Activated CD4-positive, alpha-beta T cell treated with anti-CD3 and anti-CD28 coated beads for 24 hours (primary cell): ENCODE measurements at regions not wholly inside any gene's neighbourhood (a gene's known extent, or its start where the extent isn't known, plus 50 kb on each side); places are given as distances from the start of the nearest gene placed in this dataset.
"Not testable (repeated sequence)": the region's sequence is repeated elsewhere in the genome, so short reads cannot be mapped to it uniquely, and the experiment has no call there.

Experiments
- DNase-seq, 2 donors: peaks; one replicate each; pipeline ENCODE4 v3.0.0-alpha.2; 2020; ENCODE audit warnings: low read depth in 2 of 2

DNA sequence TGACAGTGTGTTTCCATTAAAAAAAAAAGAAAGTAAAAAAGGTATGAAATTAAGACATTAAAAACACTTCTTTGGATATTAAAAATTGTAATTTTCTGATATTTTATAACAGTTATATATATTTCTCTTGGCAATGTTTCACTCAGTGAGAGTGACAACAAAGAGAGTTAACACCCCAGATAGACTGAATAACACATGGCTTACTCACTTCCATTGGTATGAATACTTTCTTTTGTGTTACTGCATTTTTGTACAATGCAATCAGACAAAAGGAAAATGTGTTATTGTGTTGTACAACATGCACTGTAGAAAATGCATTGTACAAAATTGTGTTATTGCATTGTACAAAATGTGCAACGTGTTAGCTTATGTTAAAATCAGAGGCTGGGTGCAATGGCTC lies 676.6 kb upstream of the AMELY start:
- DNase-seq = not testable (repeated sequence)

DNA sequence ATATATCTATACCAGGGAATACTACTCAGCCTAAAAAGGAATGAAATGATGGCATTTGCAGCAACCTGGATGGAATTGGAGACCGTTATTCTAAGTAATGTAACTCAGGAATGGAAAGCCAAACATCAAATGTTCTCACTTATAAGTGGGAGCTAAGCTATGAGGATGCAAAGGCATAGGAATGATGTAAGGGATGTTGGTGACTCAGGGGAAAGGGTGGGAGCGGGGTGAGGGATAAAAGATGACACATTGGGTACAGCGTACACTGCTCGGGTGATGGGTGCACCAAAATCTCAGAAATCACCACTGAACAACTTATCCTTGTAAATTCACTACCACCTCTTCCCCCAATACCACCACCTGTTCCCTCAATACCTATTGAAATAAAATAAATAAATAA lies 651.0 kb upstream of the AMELY start:
- no peak for DNase-seq

GRCh38 chrY:7557675-7558074 lies 646.1 kb upstream of the AMELY start:
- no peak for DNase-seq

DNA sequence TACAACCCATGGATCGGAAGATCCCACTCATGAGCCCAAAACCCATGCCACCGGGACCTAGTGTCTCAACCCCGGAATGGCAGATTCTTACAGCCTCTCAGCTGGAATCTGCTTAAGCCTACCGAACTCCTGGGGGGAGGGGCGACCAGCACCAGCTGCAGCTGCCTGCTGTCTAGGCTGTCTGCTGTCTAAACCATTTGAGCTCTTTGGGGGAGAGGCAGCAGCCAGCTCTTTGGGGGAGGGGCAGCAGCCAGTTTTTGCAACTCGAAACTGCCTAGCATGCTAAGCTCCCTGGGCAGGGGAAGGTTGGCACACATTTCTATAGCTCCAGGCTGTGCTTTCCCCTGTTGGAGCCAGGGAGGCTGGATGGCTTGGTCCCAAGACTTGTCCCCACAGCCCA lies 643.5 kb upstream of the AMELY start:
- DNase-seq = no peak

DNA sequence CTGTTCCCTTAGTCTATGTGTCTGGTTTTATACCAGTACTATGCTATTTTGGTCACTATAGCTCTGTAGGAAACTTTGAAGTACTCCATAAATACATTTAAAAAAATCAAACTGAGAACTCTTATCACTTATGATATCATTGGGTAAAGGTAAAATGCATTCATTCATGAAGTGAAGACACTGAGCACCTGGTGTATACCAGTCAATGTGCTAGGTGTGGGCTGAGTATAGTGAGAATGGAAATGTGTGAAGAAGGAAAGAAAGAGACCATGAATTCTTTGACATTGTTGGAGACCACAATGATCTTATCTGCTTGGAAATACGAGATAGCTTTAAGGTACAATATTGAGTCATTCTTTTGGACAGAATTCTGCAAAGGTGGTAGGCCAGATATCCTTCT lies 633.5 kb upstream of the AMELY start:
- no peak for DNase-seq

DNA sequence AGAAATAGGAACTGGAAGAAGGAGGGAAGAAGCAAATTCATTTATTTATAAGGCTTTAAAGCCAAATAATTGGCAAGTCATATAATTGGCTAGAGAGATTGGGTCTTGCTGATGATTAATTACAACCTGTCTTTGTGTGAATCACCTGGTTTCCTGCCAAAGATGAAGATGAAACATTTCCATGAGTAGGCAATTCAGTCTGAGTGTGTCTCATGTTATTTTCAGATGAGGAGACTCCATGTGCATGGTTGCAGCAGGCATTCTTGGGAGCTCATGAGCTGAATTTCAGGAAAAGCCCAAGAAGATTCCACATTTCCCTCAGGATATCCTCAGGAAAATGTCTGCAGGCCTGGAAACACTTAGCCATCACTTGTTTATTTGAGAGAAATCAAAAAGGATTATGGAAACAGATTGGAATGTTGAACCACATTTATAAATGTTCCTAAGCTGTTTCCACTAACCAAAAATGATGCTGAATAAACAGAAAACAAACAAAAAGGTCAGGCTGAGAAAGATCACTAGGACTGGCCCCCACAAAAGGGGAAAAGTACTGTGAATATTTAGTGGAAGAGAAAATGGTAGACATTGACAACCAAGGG lies 632.7 kb upstream of the AMELY start:
- DNase-seq = no peak

GRCh38 chrY:7543506-7543905 lies 632.0 kb upstream of the AMELY start:
- no peak for DNase-seq

- DNase-seq = no peak
Measured at GRCh38 chrY:7542256-7542858, 630.8 kb upstream of the AMELY start.

- DNase-seq = no peak
Measured at GRCh38 chrY:7529396-7529795, 617.8 kb upstream of the AMELY start.

GRCh38 chrY:7527568-7527967 lies 616.0 kb upstream of the AMELY start:
- not testable (repeated sequence) for DNase-seq

DNA sequence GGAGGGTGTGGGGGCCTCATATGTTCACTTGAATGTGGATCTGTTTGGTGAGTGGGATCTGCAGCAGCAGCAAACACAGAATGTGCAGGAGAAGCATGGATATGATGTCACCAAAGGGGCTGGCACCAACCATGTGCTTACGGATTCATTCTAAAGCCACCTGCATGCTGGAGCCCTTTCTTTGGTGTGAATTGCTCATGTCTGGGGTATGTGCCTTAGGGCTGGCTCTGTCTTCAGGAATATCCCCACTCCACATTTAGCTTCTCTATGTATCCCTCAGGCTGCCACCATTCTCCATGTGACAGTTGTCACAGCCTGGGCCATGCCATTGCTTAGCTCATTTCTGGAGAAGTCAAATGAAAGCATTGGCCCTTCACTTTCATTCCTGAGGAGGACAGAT lies 606.8 kb upstream of the AMELY start:
- no peak for DNase-seq

GRCh38 chrY:7516268-7516667 lies 604.7 kb upstream of the AMELY start:
- DNase-seq = no peak

GRCh38 chrY:7515812-7516211 lies 604.3 kb upstream of the AMELY start:
- DNase-seq = no peak

DNA sequence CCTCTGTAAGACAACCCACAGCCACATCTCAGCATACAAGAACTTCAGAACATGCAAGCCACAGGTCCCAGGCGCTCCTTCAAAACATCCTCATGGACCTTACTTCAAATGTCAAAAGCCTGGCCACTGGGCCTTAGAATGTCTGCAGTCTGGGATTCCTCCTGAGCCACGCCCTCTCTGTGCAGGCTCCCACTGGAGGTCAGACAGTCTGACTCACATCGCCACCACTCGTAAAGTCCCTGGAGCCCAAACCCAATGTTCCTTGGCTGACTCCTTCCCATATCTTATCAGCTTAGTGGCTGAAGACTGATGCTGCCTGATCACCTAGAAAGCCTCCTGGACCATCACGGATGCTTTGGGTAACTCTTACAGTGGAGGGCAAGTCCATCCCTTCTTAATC lies 591.3 kb upstream of the AMELY start:
- DNase-seq = no peak

DNA sequence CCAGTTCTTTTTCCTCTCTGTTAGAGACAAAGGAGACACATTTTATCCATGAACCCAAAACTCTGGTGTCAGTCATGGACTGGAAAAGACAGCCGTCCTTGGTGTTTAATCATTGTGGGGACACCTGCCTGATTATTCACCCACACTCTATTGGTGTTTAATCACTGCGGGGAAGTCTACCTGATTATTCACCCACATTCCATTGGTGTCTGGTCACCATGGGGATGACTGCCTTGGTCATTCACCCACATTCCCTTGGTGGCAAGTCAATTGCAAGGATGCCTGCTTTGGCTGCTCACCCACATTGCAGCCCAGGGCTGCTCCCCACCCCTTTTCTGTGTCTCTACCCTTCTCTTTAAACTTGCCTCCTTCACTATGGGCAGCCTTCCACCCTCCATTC lies 589.7 kb upstream of the AMELY start:
- DNase-seq = no peak

- DNase-seq = no peak
Measured at GRCh38 chrY:7496001-7496400, 584.4 kb upstream of the AMELY start.

DNA sequence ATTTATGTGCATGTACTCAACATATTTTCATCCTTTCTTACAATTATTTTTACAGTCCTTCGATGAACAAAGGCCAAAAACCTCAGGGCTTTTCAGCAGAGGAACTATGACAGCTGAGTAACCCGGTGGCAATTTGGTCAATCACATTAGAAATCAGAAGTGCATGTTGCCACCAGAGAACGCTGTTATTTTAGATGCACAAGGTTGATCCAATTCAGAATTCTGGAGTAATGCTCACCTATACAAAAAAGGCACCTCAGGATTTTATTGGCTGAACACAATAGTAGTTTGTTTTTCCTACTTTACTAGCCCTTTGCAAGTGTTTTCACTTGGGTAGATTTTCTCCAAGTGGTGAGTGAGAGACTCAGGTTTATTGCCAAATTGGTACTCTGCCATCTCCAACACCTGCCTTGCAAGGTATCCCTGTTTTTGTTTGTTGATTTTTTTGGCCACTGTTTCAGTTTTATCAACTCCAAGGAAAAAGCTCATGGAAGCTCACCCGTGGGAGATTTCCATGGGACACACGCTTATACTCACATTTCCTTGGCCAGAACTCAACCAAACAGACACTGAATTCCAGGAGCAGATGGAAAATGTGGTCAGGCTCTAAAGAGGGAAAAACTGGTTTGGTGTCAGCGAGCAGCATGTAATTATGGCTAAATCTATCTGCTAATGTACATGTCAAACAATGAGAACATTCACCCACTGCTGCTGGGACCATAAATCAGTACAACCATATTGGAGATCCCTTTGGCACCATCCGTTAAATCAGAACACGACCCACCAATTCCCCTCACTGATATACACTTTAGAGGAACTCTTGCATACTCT lies 573.1 kb upstream of the AMELY start:
- not testable (repeated sequence) for DNase-seq

DNA sequence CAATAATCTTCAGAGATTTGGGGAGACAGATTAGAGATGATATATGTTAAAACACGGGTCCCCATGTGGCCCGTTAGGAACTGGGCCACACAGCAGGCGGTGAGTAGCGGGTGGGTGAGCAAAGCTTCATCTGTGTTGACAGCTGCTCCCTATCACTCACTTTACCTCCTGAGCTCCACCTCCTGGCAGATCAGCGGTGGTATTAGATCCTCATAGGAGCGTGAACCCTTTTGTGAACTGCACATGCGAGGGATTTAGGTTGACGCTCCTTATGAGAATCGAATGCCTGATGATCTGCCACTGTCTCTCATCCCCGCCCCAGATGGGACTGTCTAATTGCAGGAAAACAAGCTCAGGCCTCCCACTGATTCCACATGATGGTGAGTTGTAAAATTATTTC lies 560.4 kb upstream of the AMELY start:
- DNase-seq = no peak

DNA sequence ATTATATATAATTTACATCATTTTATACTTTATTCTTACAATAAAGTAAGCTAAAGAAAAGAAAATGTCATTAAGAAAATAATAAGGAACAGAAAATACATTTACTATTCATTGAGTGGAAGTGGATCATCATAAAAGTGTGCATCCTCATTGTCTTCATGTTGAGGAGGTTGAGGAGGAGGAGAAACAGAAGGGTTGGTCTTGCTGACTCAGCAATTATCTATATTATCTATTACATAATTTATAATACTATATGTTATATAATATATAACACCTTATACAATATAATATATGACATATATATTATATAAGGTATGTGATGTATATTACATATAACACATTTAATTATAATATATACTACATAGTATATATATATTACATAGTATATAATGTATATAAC lies 558.5 kb upstream of the AMELY start:
- no peak for DNase-seq

GRCh38 chrY:7468951-7469745 lies 557.6 kb upstream of the AMELY start:
- no peak for DNase-seq

- DNase-seq = no peak
Measured at GRCh38 chrY:7467796-7468520, 556.4 kb upstream of the AMELY start.

DNA sequence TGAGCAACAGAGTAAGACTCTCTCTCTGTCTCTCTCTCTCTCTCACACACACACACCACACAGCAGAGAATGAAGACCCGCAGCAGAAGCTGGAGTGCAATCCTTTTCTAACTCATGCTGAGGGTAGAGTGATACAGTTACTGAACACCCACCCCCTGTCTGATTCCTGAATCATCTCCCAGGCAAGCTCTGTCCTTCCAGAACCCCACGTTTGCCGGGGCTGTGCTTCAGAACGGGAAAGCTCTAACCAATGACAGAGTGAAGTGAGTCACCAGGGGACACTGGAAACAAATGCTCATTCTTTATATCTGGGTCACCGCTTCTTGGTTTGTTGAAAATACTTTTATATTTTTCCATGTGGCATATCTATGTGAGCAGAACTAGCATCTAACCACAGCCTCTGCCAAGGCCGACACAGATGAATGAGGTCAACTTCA lies 553.7 kb upstream of the AMELY start:
- no peak for DNase-seq
